ENCODE measurements at regions not wholly inside any gene's neighbourhood (a gene's known extent, or its start where the extent isn't known, plus 50 kb on each side); places are given as distances from the start of the nearest gene placed in this dataset.
"Not testable (repeated sequence)": the region's sequence is repeated elsewhere in the genome, so short reads cannot be mapped to it uniquely, and the experiment has no call there.

DNA sequence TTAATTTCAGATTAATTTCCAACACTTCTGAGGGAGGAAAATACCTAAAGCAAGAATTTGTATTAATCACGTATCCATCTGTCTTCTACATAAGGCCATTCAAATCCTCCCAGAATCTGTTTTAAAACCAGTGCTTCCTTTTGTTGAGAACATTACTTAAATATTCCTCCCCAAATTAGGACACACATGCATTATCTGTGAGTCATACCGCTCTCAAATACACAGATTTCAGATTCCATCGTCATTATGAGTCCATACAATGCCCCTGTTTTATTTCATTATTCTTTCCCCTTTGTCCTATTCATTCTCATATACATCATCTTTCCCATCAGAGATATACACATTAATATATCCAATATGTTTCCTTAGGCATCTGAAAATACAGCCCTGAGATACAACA, 57.3 kb upstream of the PRSS12 start:
- no peak for DNase-seq (ENCODE audit: low spot score)

DNA sequence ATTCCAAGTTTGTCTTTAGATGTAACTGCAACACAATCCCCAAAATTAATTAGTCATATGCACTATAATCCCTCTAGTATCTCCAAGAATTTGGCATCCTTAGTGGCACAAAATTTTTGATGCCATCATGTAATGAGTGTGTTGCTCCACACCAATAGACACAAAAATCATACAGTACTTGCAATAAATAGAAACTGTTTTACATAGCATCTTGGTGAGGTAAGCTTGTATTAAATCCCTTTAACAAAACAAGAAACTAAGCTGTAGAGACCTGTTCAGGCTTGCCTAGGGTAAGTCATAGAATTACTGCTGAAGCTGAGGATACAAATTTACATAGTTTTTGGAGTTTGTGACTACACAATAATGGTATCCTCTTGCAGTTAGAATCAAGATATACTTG, 64.5 kb upstream of the PRSS12 start:
- DNase-seq (ENCODE audit: low spot score): no peak

GRCh38 chr4:118417800-118418199, 65.0 kb upstream of the PRSS12 start:
- DNase-seq (ENCODE audit: low spot score): not testable (repeated sequence)

DNA sequence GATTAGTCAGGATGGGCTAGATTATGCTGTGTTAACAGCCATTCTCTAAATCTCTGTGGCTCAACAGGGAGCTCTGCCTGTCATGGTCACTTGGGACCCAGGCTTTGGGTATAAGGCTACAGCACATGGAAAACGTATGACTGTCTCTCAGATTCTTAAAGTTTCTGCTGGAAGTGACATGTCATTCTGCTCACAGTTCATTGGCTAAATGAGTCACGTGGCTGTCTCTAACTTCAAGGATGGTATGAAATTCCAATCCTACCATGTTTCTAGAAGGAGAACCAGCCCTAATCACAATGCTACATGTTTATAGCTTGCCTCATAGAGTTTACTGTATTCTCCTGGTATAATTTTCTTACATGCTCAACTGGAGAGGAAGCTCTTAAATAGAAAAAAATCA, 65.6 kb upstream of the PRSS12 start:
- not testable (repeated sequence) for DNase-seq (ENCODE audit: low spot score)

DNA sequence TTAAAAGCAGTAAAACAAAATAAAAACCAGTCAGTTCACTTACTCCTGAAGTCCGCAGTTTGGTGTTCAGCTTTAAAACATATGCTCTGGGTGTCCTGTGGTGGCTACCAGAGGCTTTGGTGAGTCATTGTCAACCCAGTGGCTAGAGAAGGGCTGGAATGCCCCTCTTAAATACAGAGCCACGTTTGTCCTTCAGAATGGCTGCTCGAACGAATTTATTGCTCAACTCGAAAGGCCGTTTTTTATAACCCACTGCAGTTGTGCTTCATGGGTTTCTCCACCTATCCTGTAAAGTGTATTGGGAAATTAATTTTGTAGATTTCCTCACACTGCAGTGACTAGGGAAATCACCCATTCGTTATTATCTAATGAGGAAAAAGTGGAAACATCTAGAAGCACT, 66.8 kb upstream of the PRSS12 start:
- DNase-seq (ENCODE audit: low spot score): not testable (repeated sequence)

- DNase-seq (ENCODE audit: low spot score): not testable (repeated sequence)
Measured at GRCh38 chr4:118424062-118424461, 71.3 kb upstream of the PRSS12 start.

DNA sequence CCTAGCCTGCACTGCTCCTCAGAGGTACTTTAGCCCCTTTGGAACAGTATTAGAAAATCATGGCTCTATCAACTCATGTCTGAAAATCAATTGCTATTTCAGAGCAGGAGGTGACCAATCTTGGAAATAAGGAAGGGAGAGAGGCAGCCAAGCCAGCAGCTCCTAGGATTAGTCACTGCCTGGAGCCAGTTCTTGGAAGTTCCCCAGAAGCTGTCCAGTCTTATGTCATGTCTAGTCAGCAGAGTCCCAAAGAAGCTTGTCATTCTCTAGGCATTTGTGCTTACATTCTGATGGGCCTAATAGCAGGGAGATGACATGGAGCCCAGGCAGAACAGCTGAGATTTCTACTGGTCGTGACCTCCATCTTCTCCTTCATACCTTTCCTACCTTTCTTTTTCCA, 76.1 kb upstream of the PRSS12 start:
- DNase-seq (ENCODE audit: low spot score): not testable (repeated sequence)

DNA sequence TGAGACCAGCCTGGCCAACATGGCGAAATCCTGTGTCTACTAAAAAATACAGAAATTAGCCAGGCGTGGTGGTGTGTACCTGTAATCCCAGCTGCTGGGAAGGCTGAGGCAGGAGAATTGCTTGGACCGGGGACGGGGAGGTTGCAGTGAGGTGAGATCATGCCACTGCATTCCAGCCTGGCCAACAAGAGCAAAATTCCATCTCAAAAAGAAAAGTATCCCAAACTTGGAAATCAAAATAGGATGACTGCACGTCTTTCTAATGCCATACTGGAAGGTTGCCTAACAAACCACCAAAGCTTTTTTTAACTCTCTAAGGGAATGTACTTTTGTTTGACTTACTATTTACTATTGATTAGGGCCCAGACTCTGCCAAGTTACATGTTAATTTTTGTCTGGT, 79.6 kb upstream of the PRSS12 start:
- not testable (repeated sequence) for DNase-seq (ENCODE audit: low spot score)

- DNase-seq (ENCODE audit: low spot score): not testable (repeated sequence)
Measured at GRCh38 chr4:118433612-118434375, 81.0 kb upstream of the PRSS12 start.

DNA sequence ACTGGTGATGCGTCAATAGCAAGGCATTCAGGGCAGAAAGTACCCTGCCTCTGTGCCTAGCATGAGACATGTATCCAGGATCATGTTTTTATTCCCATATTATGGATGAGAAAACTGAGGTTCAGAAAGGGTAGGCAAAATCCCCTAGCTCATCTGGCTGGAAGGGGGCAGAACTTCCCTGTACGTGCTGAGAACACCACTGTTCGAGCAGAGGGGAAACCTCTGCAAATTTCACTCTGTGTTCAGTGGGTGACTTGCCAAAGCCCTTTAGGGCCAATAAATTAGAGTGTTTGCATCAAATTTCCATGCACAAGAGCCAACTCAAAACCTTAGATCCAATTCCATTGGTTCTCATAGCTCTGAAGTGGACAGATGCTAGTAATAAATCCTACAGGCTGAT, 82.6 kb upstream of the PRSS12 start:
- not testable (repeated sequence) for DNase-seq (ENCODE audit: low spot score)

DNA sequence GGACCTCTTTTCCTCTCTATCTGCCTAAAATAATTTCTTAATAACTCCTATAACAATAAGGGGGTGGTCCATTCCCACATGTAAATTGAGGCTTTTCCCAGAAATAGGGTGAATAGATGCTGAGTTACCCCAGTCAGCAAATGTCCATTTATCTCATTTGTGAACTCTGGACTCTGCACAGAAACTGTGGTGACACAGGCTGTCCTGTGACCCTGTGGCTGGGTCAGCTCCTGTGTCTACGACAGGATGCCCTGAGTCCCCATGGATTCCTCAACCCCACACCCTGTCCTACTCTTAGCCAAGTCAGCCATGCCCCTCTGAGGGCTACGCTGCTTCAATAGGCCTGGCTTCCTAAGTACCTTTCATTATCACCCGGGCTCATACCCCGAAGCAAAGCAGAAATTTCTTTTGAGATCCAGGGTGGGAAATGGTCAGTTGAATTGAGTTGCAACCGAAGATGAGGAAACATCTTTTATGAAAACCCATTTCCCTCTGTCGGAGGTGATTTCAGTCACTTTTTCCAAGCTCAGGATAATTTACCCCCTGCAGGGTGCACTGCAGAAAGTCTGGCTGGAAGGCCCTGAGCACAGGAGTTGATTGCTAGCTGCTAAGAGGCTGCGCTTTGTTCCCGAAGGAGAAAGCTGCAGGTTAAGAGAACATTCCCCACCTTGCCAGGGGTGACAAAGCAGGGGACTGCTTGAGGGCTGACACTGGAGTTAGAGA, 89.5 kb upstream of the PRSS12 start:
- DNase-seq (ENCODE audit: low spot score): not testable (repeated sequence)

GRCh38 chr4:118447397-118447796, 94.6 kb upstream of the PRSS12 start:
- not testable (repeated sequence) for DNase-seq (ENCODE audit: low spot score)

GRCh38 chr4:118454857-118455256, 102.1 kb upstream of the PRSS12 start:
- not testable (repeated sequence) for DNase-seq (ENCODE audit: low spot score)

GRCh38 chr4:118461435-118461834, 108.6 kb upstream of the PRSS12 start:
- DNase-seq (ENCODE audit: low spot score): not testable (repeated sequence)

DNA sequence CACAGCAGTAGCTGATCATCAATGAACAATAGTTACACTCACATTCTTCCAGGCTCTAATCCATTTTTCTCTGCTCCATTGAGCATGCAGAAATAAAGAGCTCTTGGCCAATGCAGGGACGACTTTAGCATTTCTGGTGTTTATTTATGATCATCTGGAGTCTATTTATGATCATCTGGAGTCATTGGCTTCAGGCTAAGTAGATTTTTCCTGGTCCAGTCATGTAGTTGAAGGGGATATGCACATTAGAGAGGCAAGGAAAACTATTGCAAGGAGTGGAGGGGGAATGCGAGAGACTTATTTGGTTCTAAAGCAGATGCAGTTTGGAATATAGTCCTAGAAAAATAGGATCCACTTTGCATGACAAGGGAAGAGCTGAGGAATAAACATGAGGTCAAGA, 113.0 kb upstream of the PRSS12 start:
- not testable (repeated sequence) for DNase-seq (ENCODE audit: low spot score)

GRCh38 chr4:118474001-118474626, 121.3 kb upstream of the PRSS12 start:
- not testable (repeated sequence) for DNase-seq (ENCODE audit: low spot score)

GRCh38 chr4:118474771-118475170, 122.0 kb upstream of the PRSS12 start:
- DNase-seq (ENCODE audit: low spot score): not testable (repeated sequence)

DNA sequence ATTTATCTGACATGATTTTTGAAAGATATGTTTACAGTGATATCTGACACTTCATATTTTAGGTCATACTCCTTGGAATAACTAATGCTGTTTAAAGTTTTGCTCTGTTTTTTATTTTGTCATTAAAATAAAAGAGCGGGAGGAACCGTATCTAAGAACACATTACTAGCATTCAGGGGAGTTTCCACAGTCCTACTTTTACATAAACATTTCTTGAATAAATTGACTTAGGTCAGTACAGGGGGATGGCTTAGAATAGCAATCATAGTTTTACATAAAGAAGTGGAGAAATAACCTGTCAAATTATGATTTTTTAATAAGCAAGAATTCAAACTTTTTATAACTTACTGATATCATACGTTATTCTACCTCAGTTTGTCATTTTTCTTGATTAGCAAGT, 123.1 kb upstream of the PRSS12 start:
- not testable (repeated sequence) for DNase-seq (ENCODE audit: low spot score)

GRCh38 chr4:118477826-118478225, 125.0 kb upstream of the PRSS12 start:
- DNase-seq (ENCODE audit: low spot score): not testable (repeated sequence)

DNA sequence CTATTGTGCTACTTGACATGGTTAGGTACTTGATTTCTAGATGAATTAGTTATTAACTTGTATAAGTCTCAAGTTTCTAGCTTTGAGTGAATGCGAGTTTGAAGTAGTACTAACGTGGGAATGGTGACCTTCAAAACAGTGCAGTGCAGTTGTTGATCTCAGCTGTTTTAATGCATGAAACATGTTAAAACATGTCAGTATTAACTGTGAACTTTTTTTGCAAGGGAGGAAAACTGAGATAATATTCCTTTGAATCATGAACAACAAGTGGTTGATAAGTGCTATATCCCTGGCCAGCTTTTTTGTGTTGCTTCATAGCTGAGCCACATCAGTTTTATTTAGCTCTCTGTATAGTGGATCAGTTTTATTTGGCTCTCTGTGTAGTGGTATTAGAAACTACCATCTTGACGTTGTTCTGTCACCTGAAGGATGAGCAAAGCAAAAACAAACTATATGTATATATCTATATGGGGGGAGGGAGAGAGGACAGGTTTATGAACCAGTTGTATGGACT, 133.1 kb upstream of the PRSS12 start:
- not testable (repeated sequence) for DNase-seq (ENCODE audit: low spot score)

DNA sequence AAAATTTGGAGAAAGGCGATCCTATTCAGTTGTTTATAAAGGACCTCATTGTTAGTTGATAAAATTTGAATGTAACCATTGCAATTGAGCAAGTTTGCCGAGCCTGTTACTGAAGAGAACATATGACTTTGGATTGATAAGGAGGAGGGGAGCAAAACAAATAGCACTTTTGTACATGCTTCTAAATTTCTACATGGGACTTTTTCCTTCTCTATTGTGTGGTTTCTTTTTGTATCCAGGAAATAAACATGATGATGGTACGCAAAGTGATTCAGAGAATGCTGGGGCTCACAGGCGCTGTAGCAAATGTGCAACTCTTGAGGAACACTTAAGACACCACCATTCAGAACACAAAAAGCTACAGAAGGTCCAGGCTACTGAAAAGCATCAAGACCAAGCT, 140.2 kb upstream of the PRSS12 start:
- DNase-seq (ENCODE audit: low spot score): not testable (repeated sequence)

DNA sequence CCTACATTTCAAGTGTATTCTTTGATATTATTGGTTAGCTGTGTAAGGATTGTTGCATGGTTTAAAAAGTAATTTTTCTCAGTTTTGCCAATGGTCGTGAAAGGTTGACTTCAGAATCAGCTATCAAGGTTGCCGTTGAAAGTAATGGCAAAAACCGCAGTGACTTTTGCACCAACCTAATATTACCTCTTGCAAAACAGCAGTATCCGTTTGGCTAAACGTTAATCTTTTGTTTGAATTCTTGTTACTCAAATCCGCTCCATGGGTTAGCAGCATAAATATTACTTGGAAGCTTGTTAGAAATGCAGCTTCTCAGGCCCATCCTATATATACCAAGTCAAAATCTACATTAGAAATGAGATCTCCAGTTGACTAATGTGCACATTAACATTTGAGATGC, 141.6 kb upstream of the PRSS12 start:
- DNase-seq (ENCODE audit: low spot score): not testable (repeated sequence)

All from mesenteric fat pad (tissue), 1 donor.